PFSK-1 (cell line): ENCODE measurements at regions not wholly inside any gene's neighbourhood (a gene's known extent, or its start where the extent isn't known, plus 50 kb on each side); places are given as distances from the start of the nearest gene placed in this dataset.

Experiments used
- FOXP2 ChIP-seq: optimal IDR thresholded peaks from 2 replicates; pipeline ENCODE3; 2011; ENCODE audit warnings: borderline replicate concordance, control low read depth, inconsistent platforms; ENCODE audit not compliant: insufficient read depth; ENCODE audit errors: extremely low read length, extremely low read depth
- POLR2AphosphoS5 ChIP-seq: IDR thresholded peaks from 2 replicates; pipeline ENCODE4 v1.6.1; 2012; ENCODE audit warnings: low read depth, mild to moderate bottlenecking, control low read depth, low read length, moderate library complexity
- REST ChIP-seq, 2 experiments: IDR thresholded peaks; 2 replicates each; pipeline versions ENCODE4 v1.6.1 to v1.8.0; 2011 to 2012; ENCODE audit warnings: low read depth in 2 of 2, low read length in 2 of 2, control low read depth in 1 of 2, inconsistent platforms in 1 of 2, mild to moderate bottlenecking in 1 of 2, moderate library complexity in 1 of 2; ENCODE audit not compliant: insufficient read depth in 1 of 2
- SIN3A ChIP-seq: IDR thresholded peaks from 2 replicates; pipeline ENCODE4 v1.6.1; 2012; ENCODE audit warnings: mild to moderate bottlenecking, low read length, moderate library complexity, borderline replicate concordance; ENCODE audit not compliant: insufficient read depth
- TAF1 ChIP-seq: IDR thresholded peaks from 2 replicates; pipeline ENCODE4 v1.6.1; 2012; ENCODE audit warnings: low read length, control low read depth, borderline replicate concordance; ENCODE audit not compliant: insufficient read depth

DNA sequence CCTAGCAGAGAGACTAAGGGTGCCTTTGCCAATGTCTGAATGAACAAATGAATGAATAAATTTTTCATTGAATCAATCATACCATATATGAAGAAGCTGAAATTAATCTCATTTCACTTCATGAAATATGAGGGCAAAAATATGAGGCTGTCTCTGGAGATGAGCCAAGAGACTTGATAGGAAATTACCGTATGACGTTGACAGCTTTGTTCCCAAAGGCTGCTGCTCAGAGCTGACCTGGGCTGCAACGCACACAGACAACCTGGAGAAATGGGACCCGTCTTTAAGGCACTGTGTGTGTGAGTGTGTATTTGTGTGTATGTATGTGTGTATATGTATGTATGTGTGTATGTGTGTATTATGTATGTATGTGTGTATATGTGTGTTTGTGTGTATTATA lies 226.1 kb downstream of the IRX2 start:
- TF ChIP-seq POLR2AphosphoS5 (no peak), TAF1 (no peak), REST (IDR thresholded peaks at IDR 0.05; ENCODE audit: insufficient read depth in 1 of 2, low read depth in 2 of 2, low read length in 2 of 2) (no peak), SIN3A (no peak), FOXP2 (no peak)
